NCI-H1105 (cell line): ENCODE measurements at regions not wholly inside any gene's neighbourhood (a gene's known extent, or its start where the extent isn't known, plus 50 kb on each side); places are given as distances from the start of the nearest gene placed in this dataset.
"Not testable (repeated sequence)": the region's sequence is repeated elsewhere in the genome, so short reads cannot be mapped to it uniquely, and the experiment has no call there.

ENCODE experiments used
- DNase-seq: peaks from one replicate; lab custom pipeline; 2025; lab: John Stamatoyannopoulos, UW

DNA sequence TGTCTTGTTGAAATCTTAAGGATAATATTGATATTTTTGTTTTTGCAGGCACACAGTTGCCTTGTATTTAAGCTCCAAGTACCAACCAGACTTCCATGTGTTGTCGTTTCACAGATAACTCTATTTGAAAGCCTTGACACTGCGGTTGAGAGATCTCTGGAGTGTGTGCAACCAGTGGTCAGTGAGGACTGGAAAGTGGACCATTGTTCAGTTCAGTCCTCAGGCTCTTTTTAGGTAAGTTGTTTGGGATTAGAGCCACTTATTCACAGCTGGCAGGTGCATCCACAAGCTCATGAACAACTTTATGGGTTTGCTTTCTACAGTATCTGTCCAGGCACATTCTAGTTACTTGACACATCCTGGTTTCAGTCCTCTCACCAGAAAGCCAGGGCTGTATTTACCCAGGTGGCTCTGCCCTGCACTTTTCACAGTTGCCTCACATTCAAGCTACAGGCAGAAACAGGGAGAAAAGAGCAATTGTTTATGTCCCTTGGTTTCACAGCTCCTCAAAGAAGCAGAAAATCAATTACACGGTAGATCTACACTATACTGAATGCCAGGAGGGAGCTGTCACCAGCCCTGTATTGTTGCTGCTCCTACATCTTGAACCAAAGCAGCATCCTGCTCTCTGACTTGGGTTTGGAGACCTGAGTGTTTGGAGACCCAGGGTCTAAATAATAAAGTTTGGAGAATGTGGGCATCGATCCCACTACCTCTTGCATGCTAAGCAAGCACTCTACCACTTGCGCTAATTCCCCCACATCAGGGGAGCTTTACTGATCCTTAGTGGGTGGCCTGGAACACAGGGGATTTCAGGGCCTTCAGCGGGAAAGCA is 543.3 kb downstream of the PRIM2 start:
- DNase-seq, result not testable (repeated sequence)

DNA sequence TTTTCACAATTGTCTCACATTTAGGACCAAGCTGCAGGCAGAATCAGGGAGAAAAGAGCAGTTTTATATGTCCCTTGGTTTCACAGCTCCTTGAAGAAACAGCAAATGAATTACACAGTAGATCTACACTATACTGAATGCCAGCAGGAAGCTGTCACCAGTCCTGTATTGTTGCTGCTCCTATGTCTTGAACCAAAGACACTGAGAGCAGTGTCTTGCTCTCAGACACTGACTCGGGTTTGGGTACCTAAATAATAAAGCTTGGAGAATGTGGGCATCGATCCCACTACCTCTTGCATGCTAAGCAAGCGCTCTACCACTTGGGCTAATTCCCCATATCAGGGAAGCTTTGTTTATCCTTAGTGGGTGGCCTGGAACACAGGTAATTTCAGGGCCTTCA is 552.7 kb downstream of the PRIM2 start:
- DNase-seq, result not testable (repeated sequence)

DNA sequence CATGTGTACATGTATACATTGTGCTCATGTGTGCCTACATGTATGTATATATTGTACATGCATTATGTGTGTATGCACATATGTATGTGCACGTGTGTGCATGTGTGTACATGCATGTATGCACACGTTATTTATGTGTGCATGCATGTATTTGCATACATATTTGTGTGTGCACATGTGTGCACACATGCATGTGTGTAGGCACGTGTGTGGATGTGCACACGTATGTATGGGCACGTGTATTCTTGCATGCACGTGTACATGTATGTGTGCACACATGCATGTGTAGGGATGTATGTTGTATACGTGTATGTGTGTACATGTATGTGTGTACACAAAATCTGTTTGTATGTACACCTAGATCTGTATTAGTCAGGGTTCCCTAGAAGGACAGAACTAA is 556.0 kb downstream of the PRIM2 start:
- not testable (repeated sequence) for DNase-seq

DNA sequence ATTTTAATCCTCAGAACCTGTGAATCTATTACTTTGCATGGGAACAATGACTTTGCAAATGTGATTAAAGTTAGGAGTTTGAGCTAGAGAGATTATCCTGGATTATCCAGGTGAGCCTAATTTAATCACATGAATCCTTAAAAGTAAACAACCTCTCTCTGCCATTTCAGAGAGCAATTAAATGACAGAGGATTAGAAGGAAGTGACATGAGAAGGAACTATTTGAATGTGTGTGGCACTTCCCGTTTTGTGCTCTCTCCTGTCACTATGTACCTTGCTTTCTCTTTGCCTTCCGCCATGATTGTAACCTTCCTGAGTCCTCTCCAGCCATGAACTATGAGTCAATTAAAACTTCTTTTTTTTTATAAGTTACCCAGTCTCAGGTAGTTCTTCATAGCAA is 559.2 kb downstream of the PRIM2 start:
- DNase-seq, result not testable (repeated sequence)

DNA sequence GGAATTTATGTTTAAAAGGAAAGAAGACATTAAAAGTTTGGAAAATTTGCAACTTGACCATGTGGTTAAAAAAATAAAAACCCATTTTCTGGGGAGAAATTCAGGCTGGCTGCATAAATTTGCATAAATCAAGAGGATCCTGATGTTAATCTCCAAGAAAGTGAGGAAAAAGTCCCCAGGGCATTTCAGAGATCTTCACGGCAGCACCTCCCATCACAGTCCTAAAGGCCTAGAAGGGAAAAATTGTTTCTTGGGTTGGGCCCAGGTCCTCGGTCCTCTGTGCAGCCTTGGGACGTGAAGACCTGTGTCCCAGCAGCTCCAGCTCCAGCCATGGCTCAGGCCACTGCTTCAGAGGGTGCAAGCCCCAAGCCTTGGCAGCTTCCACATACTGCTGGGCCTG is 560.3 kb downstream of the PRIM2 start:
- DNase-seq, result not testable (repeated sequence)

DNA sequence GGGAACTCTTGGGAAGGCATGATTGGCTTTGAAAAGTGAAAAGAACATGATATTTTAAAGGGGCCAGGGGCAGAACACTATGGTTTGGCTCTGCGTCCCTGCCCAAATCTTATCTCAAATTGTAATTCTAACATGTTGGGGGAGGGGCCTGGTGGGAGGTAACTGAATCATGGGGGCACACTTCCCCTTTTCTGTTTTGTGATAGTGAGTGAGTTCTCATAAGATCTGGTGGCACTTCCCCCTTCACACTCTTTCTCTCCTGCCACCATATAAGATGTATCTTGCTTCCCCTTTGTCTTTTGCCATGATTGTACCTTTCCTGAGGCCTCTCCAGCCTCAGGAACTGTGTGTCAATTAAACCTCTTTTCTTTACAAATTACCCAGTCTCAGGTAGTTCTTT is 561.4 kb downstream of the PRIM2 start:
- DNase-seq, result not testable (repeated sequence)

DNA sequence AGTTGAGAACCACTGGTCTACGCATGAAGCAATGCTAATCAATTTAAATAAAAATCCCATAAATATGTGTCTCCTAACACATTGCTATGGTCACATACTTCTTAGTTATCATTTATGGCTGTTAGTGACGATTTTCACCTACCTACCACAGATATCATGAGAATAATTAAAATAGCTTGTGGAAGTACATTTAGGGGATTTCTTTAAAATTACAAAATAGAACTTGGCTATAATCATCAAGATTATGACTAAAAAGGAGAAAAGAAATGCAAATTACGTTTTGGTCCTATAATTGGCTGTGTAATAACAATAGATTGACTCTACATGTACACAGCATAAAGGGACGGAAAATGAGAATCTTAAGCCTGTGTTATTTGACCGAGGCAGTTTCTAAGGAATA is 581.4 kb downstream of the PRIM2 start:
- not testable (repeated sequence) for DNase-seq

DNA sequence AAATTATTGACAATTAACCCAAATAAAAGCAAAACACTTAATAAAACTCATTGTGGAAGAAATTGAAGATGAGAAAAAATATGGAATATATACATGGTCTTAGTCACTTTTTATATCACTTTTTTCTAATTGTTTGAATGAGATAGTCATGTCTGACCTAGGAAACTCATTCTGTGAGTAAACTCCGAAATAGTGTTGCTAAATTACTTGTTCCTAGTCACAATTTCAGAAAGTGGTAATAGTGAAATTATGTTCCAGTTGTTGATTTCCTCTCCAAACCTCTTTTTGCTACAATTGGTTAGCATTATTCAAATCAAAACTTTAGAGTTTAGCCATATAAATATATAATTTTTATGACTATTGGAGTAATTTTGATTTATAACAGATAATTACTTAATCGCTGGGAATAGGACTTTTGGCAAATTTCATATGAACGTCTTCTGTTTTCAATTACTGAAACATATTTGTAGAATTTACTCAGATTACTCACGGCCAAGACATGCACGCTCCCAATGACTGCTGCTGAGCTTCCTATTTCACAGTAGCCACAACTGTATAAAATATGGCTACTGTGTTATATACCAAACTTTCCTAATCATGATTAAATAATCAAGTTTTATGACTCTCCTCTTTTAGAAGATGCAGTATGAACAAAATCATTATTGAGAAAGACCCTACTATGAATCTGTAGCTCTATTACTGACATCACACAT is 583.4 kb downstream of the PRIM2 start:
- DNase-seq, result not testable (repeated sequence)

DNA sequence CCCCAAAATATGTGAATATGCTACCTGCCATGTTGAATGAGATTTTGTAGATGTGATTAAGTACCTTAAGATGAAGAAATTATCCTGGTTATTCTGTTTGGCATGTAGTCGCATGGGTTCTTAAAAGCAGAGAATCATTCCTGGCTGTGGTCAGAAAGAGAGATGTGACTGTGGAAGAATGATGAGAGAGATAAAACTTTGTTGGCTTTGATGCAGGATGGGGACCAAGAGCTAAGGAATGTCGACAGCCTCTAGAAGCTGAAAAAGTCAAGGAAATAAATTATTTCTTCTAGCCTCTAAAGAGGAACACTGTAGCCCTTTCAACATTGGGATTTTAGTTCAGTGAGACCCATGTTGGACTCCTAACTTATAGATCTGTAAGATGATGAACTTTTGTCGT is 584.0 kb downstream of the PRIM2 start:
- DNase-seq, result not testable (repeated sequence)

DNA sequence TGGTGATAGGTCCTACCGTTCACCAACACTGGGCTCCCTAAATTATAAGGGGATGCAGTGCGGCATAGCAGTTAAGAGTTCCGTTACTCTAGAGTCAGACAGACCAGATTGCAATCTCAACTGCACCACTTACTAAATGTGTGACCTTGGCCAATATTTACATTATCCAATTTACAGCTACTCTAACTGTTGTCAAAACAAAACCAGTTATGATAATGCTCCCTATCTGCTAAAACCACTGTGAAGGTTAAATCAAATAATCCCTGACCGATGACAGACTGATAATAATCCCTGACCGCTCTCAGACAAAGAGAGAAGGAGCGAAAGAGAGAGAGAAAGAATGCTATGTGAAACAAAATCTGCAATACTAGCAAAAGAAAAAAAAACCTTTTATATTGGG is 586.9 kb downstream of the PRIM2 start:
- DNase-seq, result not testable (repeated sequence)

DNA sequence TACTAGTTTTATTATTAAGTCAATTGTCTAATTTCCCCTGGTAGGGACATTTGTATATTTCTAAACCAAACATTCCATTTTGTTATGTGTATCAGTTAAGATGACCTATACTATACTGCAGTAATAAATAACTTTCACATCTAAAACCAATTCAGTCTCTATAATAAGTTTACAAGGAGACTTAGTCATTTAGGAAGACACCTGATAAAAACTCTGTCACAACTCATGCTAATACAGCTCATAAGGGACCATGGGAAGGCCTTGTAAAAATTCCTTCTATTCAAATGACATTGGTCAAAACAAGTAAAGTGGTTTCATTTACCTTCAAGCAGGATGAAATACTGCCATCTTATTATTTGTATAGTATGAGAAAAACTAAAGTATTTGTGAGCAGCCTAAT is 597.9 kb downstream of the PRIM2 start:
- DNase-seq, result not testable (repeated sequence)

DNA sequence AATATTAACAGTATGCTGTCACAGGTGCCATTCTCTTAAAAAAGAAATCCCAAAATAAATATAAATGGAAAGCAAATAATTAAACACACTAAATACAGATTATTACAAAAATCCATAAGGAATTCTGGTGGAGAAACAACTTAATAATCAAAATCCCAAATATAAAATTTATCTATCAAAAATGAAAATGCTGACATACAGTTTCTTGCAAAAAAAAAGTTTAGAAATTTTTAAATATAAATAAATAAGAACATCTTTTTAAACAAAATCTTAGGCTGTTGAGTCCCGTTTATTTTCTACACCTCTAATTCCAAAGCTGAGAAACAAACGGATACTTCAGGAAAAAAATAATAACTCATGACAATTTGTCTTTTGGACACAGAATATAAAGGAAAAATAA is 625.5 kb downstream of the PRIM2 start:
- not testable (repeated sequence) for DNase-seq

DNA sequence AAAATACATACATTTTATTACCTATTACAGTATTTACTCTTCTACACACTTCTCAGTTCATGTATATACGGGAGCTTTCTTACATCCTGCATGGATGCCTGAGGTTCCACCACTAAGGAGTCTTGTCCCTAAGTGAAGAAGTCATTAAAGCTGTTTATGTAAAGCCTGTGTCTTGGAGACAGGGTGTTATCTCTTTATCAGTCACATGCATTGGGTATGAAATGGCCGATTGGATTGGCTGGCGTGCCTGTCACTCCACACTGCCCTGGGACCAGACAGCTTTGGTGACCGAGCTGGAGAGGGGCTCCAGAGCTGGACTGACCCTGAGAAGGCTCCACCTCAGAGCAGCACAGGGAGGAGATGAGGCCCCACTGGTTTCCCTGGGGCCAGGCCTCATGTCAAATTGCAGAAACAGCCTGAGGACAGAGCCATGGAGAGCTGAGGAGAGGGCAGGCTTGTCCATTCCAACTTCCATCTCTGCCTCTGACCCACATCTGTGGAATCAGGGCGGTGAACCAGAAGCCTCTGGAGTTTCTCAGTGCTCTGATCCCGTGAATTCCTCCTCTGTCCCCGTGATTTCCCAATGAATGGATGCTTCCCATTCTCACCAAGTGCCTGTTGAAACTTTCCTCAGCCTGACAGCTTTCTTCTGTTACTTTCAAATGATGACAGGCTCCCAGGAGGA is 628.8 kb downstream of the PRIM2 start:
- not testable (repeated sequence) for DNase-seq

DNA sequence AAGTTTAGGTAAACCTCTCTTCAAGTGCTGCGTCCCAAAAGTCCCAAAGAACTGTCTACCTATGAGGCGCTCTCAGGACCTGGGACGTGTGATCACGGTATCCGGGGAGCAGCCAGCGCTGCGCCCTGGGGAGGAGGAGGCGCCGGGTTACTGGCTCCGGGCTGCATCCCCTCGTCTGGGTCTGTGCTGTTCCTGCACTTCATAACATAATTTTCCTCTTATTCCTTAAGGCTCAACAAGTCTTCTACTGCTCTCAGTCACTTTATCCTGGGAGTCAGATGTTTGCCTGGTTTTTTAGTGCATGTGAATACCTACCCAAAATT is 629.3 kb downstream of the PRIM2 start:
- not testable (repeated sequence) for DNase-seq

DNA sequence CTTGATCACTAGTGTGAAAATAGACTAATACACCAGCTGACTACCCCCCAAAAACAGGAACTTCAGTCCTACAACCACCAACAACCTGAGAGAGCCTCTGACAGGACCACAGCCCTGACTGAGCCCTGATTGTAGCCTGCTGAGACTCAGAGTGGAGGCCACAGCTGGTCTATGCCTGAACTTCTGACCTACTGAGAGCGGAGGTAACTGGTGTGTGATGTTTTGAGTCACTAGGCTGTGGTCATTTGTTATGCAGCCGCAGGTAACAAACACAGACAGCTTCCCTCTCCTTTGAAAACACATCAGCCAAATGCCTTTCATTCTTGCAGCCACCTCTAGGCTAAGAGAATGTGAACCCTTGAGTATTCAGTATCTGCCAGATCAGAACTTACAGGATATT is 631.1 kb downstream of the PRIM2 start:
- not testable (repeated sequence) for DNase-seq

DNA sequence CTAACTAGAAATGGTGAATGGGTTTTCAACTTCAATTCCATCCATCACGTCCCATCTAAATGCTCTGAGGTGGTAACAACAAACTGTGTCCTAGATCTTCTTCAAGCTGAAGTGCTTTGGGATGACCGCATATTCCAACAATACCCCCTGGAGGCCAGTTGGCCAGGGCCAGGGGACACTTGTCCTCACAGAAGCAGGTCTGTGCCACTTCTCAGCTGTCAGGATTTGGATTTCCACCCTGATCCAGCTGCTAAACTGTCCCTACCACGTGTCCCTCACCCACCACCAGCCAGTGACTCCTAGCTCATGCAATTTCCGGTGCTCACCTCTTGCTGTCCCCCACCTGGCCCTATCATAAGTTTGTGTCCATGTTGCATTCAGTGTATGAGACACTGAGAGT is 633.0 kb downstream of the PRIM2 start:
- not testable (repeated sequence) for DNase-seq

DNA sequence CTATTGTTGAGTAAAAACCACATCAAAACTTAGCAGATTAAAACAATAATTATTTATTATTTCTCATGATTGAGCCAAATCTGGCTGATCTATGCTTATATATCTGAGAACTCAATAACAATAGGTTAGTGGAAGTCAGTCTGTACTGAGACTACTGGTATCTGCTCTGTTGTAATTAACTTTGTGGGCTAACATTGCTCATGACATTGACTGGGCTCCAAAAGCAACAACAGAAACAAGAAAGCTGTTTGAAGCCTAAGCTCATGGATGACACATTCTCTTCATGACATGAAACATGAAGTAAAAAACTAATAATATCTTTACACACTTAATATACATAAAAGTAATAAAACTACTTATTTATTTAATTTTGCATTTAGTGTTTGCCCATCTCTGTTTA is 649.3 kb downstream of the PRIM2 start:
- DNase-seq, result not testable (repeated sequence)

DNA sequence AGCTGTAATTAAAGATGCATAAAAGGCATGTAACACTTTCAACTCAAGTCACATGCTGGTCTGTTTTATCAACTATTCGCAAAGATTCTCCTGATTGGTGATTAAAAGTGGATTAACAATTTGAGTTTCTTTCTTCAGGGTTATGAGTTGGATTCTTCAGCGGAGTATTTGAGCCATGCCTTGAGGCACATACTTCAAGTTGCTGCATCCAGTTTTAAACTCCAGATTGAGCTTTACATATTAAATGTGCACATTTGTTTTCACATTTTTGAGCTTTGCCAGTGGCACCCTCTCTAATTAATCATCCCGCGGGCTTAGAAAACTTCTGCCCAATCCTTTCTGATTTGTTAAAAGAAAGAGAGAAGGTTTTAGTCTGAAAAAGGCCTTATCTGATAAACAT is 654.5 kb downstream of the PRIM2 start:
- DNase-seq, result not testable (repeated sequence)

DNA sequence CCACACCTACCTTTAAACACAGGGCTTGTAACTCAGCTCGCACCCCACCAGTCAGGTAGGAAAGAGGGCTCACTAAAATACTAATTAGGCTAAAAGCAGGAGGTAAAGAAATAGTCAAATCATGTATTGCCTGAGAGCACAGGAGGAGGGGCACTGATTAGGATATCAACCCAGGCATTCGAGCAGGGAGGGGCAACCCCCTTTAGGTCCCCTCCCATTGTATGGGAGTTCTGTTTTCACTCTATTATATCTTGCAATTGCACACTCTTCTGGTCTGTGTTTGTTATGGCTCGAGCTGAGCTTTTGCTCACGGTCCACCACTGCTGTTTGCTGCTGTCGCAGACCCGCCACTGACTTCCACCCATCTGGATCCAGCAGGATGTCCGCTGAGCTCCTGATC is 657.2 kb downstream of the PRIM2 start:
- DNase-seq, result no peak

DNA sequence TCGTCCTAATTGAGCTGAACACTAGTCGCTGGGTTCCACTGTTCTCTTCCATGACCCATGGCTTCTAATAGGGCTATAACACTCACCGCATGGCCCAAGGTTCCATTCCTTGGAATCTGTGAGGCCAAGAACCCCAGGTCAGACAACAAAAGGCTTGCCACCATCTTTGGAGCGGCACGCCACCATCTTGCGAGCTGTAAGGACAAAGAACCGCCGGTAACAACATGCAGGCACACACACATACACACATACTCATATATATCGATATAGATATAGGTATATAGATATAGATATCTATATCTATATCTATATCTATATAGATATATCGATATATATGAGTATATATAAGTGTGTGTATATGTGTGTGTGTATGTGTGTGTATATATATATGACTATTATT is 657.7 kb downstream of the PRIM2 start:
- DNase-seq, result not testable (repeated sequence)

DNA sequence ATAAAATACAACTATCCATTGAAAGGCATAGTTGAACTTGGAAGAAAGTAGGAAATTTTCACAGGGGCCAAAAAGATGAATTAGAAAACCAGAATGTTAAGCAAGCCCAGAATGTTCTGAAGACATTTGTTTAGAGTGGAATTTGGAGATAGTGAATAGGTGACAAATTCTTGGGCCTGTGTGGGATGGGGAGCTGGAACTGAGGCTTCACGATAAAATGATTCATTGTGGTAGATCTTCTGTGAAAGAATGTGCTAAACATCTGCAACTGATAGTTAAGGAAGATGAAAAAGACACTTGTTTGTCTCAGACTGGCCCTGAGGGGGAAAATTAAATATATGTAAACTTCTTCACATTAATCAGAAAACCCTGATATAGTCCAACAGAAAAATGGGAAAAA is 658.9 kb downstream of the PRIM2 start:
- DNase-seq, result not testable (repeated sequence)

DNA sequence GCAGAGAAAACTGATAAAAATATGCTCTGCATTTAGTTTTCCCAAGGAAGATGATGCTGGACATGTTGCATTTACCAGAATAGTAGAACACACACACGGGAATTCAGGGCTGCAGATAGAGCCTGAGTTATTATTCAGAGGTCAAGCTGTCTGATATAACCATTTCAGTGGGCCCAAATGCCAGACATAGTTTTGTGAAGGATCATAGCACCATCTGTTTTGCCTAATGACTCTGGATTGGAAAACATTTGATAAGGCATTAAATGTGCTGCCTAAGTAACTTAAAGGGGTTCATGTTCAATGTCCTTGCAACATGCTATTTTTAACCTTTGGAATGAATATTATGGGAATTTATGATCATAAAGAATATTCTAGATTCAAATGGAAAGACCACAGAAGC is 666.2 kb downstream of the PRIM2 start:
- not testable (repeated sequence) for DNase-seq

DNA sequence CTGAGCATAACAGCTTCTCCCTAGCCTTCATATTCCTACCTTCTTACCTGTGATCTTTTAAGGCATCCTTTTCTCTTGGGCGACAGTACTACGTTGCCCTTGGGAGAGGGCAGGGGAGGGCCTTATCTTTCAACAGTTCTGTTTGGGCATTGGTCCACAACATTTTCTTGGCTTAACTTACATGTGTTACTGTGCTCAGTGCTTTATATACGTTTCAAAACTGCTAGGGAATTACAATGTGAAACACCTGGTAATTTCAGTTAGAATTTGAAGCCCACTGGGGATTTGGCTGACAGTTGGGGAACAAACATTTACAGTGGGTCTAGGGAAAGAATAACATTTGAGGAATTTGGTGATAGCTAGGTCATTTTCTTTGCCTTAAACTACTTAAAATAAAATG is 667.1 kb downstream of the PRIM2 start:
- DNase-seq, result not testable (repeated sequence)
